Superior temporal gyrus (tissue), 1 donor: ENCODE measurements at regions not wholly inside any gene's neighbourhood (a gene's known extent, or its start where the extent isn't known, plus 50 kb on each side); places are given as distances from the start of the nearest gene placed in this dataset.

Experiments used
- DNase-seq: peaks from one replicate; pipeline ENCODE4 v3.0.0-alpha.2; 2016; ENCODE audit errors: extremely low spot score

GRCh38 chr13:71979616-71980015 is 112.6 kb upstream of the DACH1 start:
- DNase-seq, result no peak

GRCh38 chr13:71977028-71977427 is 110.0 kb upstream of the DACH1 start:
- DNase-seq, result no peak

- no peak for DNase-seq
Measured at GRCh38 chr13:71967990-71968389, 101.0 kb upstream of the DACH1 start.

- DNase-seq, result no peak
Measured at GRCh38 chr13:71964491-71965100, 97.6 kb upstream of the DACH1 start.

- DNase-seq, result no peak
Measured at GRCh38 chr13:71962735-71963134, 95.7 kb upstream of the DACH1 start.

- no peak for DNase-seq
Measured at GRCh38 chr13:71962126-71962525, 95.1 kb upstream of the DACH1 start.

GRCh38 chr13:71949441-71949840 is 82.4 kb upstream of the DACH1 start:
- DNase-seq, result no peak

GRCh38 chr13:71939186-71939585 is 72.2 kb upstream of the DACH1 start:
- no peak for DNase-seq

GRCh38 chr13:71935166-71935840 is 68.3 kb upstream of the DACH1 start:
- no peak for DNase-seq

- no peak for DNase-seq
Measured at GRCh38 chr13:71924931-71925330, 57.9 kb upstream of the DACH1 start.

- DNase-seq, result no peak
Measured at GRCh38 chr13:71922194-71922593, 55.2 kb upstream of the DACH1 start.
